ENCODE measurements at regions not wholly inside any gene's neighbourhood (a gene's known extent, or its start where the extent isn't known, plus 50 kb on each side); places are given as distances from the start of the nearest gene placed in this dataset.

DNA sequence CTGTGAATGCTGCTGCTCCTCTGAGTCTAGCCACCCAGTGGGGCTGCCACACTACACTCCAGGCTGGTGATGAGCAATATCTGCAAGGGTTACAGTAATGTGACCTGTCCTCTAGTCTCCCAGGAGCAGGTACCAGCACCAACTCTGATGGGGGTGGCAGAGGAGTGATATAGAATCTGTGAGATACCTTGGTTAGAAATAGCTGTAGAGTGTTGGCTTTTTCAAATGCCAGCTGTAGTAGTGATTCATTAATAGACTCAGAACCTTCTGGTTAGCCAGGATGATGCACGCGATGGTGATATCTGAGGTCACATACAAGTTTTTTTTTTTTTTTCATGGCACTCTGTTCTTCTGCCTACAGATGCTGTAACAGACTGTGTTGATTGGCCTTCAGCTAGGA lies 757.1 kb downstream of the INHBA start:
- no peak overlapping the region for H3K27ac ChIP-seq
- H3K9me3 ChIP-seq = peaks cover 3 to 19% of the 10 kb centered on the region in 2 donors
- 98% methylated on average over 2 of the region's 2 CpGs; no CpG with 5 or more reads in 1 of the 2 donors for WGBS, 2 donors (ENCODE audit: low coverage in 1 of 2)
- TF ChIP-seq EP300 (IDR thresholded peaks at IDR 0.05; ENCODE audit: low read depth) (no peak), POLR2AphosphoS5 (IDR thresholded peaks at IDR 0.05) (no peak), POLR2A (IDR thresholded peaks at IDR 0.05) (no peak)
- TF ChIP-seq, protein P1, sequence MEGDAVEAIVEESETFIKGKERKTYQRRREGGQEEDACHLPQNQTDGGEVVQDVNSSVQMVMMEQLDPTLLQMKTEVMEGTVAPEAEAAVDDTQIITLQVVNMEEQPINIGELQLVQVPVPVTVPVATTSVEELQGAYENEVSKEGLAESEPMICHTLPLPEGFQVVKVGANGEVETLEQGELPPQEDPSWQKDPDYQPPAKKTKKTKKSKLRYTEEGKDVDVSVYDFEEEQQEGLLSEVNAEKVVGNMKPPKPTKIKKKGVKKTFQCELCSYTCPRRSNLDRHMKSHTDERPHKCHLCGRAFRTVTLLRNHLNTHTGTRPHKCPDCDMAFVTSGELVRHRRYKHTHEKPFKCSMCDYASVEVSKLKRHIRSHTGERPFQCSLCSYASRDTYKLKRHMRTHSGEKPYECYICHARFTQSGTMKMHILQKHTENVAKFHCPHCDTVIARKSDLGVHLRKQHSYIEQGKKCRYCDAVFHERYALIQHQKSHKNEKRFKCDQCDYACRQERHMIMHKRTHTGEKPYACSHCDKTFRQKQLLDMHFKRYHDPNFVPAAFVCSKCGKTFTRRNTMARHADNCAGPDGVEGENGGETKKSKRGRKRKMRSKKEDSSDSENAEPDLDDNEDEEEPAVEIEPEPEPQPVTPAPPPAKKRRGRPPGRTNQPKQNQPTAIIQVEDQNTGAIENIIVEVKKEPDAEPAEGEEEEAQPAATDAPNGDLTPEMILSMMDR (IDR thresholded peaks at IDR 0.05) = no peak
- no peaks in the 10 kb centered on the region for H3K27me3 ChIP-seq
- in situ Hi-C loops (cut with MboI; ENCODE audit: low pct_ligation_motif_present in 1 of 4, low pct_unique_long_range_greater_than_20kb in 1 of 4, low sequenced_read_pairs in 3 of 4) (no loop called here), intact Hi-C loops (cut with DNase I; ENCODE audit: low total_unique reads) (no loop called here)
- no peak for DNase-seq
- H3K4me3 ChIP-seq = no peak overlapping the region
- no peaks in the 10 kb centered on the region for H3K36me3 ChIP-seq
- no peaks in the 10 kb centered on the region for H3K4me1 ChIP-seq

DNA sequence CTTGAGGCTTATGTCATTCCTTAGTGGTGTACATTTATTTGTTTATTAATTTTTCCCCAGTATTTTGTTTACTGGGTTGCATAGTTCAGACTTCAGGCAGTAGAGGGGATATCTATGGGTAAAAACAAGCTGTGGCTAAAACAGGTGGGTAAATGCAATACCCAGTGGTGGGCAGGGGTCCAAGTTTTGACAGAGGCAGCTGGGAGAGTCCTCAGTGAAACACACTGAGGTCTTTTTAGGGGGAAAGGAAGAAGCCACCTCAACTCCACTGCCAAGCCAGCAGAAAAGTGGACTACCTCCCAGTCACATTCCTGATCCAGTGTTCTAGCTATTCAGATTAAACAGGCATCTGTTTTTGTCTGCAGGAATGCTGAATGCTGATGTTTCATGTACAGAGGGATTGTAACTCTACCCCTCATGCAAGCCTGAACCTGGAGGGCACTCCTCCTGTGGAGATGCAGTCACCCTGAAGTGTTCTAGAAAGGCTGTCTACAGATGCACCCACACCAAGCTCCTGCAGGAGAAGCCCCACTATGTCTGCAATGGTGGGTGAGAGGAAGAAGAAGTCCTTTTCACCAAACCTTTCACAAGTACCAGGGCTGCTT lies 757.8 kb downstream of the INHBA start:
- Histone ChIP-seq H3K4me3 (no peak overlapping the region), H3K4me1 (no peaks in the 10 kb centered on the region), H3K27me3 (no peaks in the 10 kb centered on the region), H3K27ac (no peak overlapping the region), H3K36me3 (no peaks in the 10 kb centered on the region), H3K9me3 (peaks cover 3 to 19% of the 10 kb centered on the region in 2 donors)
- intact Hi-C loops (cut with DNase I; ENCODE audit: low total_unique reads) (no loop called here), in situ Hi-C loops (cut with MboI; ENCODE audit: low pct_ligation_motif_present in 1 of 4, low pct_unique_long_range_greater_than_20kb in 1 of 4, low sequenced_read_pairs in 3 of 4) (no loop called here)
- no peak for TF ChIP-seq POLR2A (IDR thresholded peaks at IDR 0.05)
- TF ChIP-seq, protein P1 (IDR thresholded peaks at IDR 0.05) = no peak
- TF ChIP-seq EP300 (IDR thresholded peaks at IDR 0.05; ENCODE audit: low read depth) = no peak
- TF ChIP-seq POLR2AphosphoS5 (IDR thresholded peaks at IDR 0.05) = no peak
- no peak for DNase-seq

DNA sequence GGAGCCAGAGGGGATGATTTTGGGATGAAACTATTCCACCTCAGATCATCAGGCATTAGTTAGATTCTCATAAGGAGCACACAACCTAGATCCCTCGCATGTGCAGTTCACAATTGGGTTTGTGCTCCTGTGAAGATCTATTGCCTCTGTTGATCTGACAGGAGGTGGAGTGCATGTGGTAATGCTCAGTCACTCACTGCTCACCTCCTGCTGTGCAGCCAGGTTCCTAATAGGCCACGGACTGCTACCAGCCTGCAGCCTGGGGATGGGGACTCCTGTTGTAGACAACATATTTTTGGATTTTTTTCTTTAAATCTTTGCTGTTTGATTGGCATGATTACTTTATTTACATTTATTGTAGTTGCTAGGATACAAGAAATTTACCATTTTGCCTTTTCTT lies 765.0 kb downstream of the INHBA start:
- DNase-seq = no peak
- in situ Hi-C loops (cut with MboI; ENCODE audit: low pct_ligation_motif_present in 1 of 4, low pct_unique_long_range_greater_than_20kb in 1 of 4, low sequenced_read_pairs in 3 of 4) = no loop called here
- H3K9me3 ChIP-seq = peaks cover 0 to 3% of the 10 kb centered on the region in 2 donors
- no peak overlapping the region for H3K4me3 ChIP-seq
- no peak overlapping the region for H3K27ac ChIP-seq
- H3K27me3 ChIP-seq = no peaks in the 10 kb centered on the region
- TF ChIP-seq POLR2A (IDR thresholded peaks at IDR 0.05) (no peak), EP300 (IDR thresholded peaks at IDR 0.05; ENCODE audit: low read depth) (no peak), POLR2AphosphoS5 (IDR thresholded peaks at IDR 0.05) (no peak)
- TF ChIP-seq, protein P1 (IDR thresholded peaks at IDR 0.05) = no peak
- no peaks in the 10 kb centered on the region for H3K4me1 ChIP-seq
- intact Hi-C loops (cut with DNase I; ENCODE audit: low total_unique reads) = no loop called here
- 75 to 85% methylated on average over 1 to 2 of the region's 2 CpGs for WGBS, 2 donors (ENCODE audit: low coverage in 1 of 2)
- no peaks in the 10 kb centered on the region for H3K36me3 ChIP-seq

DNA sequence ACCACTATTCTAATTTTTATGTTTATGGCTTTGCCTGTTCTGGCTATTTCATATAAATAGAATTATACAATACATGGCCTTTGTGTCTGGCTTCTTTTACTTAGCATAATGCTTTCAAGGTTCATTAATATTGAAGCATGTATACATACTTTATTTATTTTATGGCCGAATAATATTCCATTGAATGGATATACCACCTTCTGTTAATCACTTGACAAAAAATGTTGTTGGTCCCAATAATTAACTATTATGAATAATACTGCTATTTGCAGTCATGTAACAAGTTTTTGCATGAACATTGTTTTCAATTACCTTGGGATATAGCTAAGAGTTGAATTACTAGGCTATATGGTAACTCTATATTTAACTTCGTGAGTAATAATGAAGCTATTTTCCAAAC lies 767.5 kb downstream of the INHBA start:
- intact Hi-C loops (cut with DNase I; ENCODE audit: low total_unique reads) = no loop called here
- 88 to 89% methylated on average over 2 of the region's 2 CpGs for WGBS, 2 donors (ENCODE audit: low coverage in 1 of 2)

More for the DNA sequence above, 767.5 kb downstream of the INHBA start:
- no peaks in the 10 kb centered on the region for H3K4me1 ChIP-seq
- H3K36me3 ChIP-seq = no peaks in the 10 kb centered on the region
- TF ChIP-seq, protein P1 (IDR thresholded peaks at IDR 0.05) = no peak
- TF ChIP-seq POLR2A (IDR thresholded peaks at IDR 0.05) (no peak), EP300 (IDR thresholded peaks at IDR 0.05; ENCODE audit: low read depth) (no peak), POLR2AphosphoS5 (IDR thresholded peaks at IDR 0.05) (no peak)
- H3K4me3 ChIP-seq = no peak overlapping the region
- in situ Hi-C loops (cut with MboI; ENCODE audit: low pct_ligation_motif_present in 1 of 4, low pct_unique_long_range_greater_than_20kb in 1 of 4, low sequenced_read_pairs in 3 of 4) = no loop called here
- peaks cover 0 to 3% of the 10 kb centered on the region in 2 donors for H3K9me3 ChIP-seq
- no peak for DNase-seq
- no peak overlapping the region for H3K27ac ChIP-seq
- no peaks in the 10 kb centered on the region for H3K27me3 ChIP-seq
